ENCODE measurements at regions not wholly inside any gene's neighbourhood (a gene's known extent, or its start where the extent isn't known, plus 50 kb on each side); places are given as distances from the start of the nearest gene placed in this dataset.
"Not testable (repeated sequence)": the region's sequence is repeated elsewhere in the genome, so short reads cannot be mapped to it uniquely, and the experiment has no call there.

GRCh38 chr15:20240366-20240917 is 301.2 kb downstream of the GOLGA6L6 start:
- TF ChIP-seq CTCF (IDR thresholded peaks at IDR 0.05; ENCODE audit: insufficient read depth, low read depth, low read length); EZH2 (IDR thresholded peaks at IDR 0.05; ENCODE audit: insufficient read depth, low read length): not testable (repeated sequence)
